K562 (cell line): ENCODE measurements at regions not wholly inside any gene's neighbourhood (a gene's known extent, or its start where the extent isn't known, plus 50 kb on each side); places are given as distances from the start of the nearest gene placed in this dataset.

Source experiments
- ATAC-seq: fragments of 200-7000 bp; cut with Tn5 transposase; 3 replicates; pipeline ENCODE4 v1.9.1; 2020; ENCODE audit warnings: moderate library complexity
- BruUV-seq: library from RNA; stranded (reverse); fragments of 400-500 nt; replicated peaks from 2 replicates; lab custom pipeline; 2021; lab: Mats Ljungman, UMichigan
- CTCF ChIA-PET: fragments of 300-600 bp; formaldehyde crosslinking; extraction: SDS; loops from one replicate; lab custom pipeline; 2021; ENCODE audit warnings: low intra/inter-chr PET ratio; lab: Yijun Ruan, JAX
- POLR2A ChIA-PET: fragments of 300-600, 350-650 bp; sonication (Branson Sonifier 250); formaldehyde crosslinking; extraction: SDS; loops from one replicate; lab custom pipeline; 2021; ENCODE audit warnings: antibody characterized with exemption, inconsistent platforms; lab: Yijun Ruan, JAX
- DNase-seq, 4 experiments: peaks; one replicate each; pipeline versions ENCODE4 v3.0.0 to v3.0.0-alpha.2; 2011 to 2018; ENCODE audit warnings: low spot score in 3 of 4, mixed read lengths in 3 of 4; ENCODE audit errors: extremely low read depth in 1 of 4
- FAIRE-seq: peaks from 2 replicates; lab custom pipeline; 2011; peaks lifted over from hg19 to GRCh38; lab: Jason Lieb, UNC
- H2AFZ ChIP-seq: 2 replicates; pipeline ENCODE4 v1.6.0; 2011; ENCODE audit warnings: low read depth, low read length, control low read depth, inconsistent platforms
- H3K27ac ChIP-seq: fragments of 200-600 bp; 3 replicates; pipeline ENCODE4 v1.8.0; 2011; ENCODE audit warnings: low read depth, mild to moderate bottlenecking, control low read depth, inconsistent platforms, low read length, moderate library complexity, mixed read lengths; ENCODE audit errors: extremely low read depth
- H3K27me3 ChIP-seq, 2 experiments: fragments of 300-600 bp in 1 of 2; 2 replicates in 1 of 2; 3 replicates in 1 of 2; pipeline versions ENCODE4 v1.6.0 to v1.8.0; 2011; ENCODE audit warnings: inconsistent platforms in 2 of 2, low read length in 2 of 2, mild to moderate bottlenecking in 1 of 2, mixed read lengths in 1 of 2, moderate library complexity in 1 of 2; ENCODE audit not compliant: control insufficient read depth in 2 of 2, insufficient read depth in 2 of 2
- H3K36me3 ChIP-seq: fragments of 300-600 bp; 3 replicates; pipeline ENCODE4 v1.8.0; 2011; ENCODE audit warnings: mild to moderate bottlenecking, low read length, inconsistent platforms; ENCODE audit not compliant: control insufficient read depth, insufficient read depth
- H3K4me1 ChIP-seq, 2 experiments: fragments of 200-600 bp in 1 of 2; replicated peaks in 1 of 2; 2 replicates in 1 of 2; 3 replicates in 1 of 2; pipeline versions ENCODE4 v1.5.1 to v1.8.0; 2011; ENCODE audit warnings: inconsistent platforms in 2 of 2, low read length in 2 of 2, mild to moderate bottlenecking in 1 of 2, mixed read lengths in 1 of 2, moderate library complexity in 1 of 2; ENCODE audit not compliant: control insufficient read depth in 2 of 2, insufficient read depth in 2 of 2
- H3K4me2 ChIP-seq: 2 replicates; pipeline ENCODE4 v1.6.1; 2011; ENCODE audit warnings: low read length, control low read depth, inconsistent platforms, mixed read lengths; ENCODE audit not compliant: insufficient read depth
- H3K4me3 ChIP-seq: fragments of 200-600 bp; sonication (generic), shearing (Covaris generic); 2 replicates; pipeline ENCODE4 v1.5.1; 2016; ENCODE audit warnings: control low read depth, inconsistent platforms
- H3K79me2 ChIP-seq: fragments of 200-600 bp; 3 replicates; pipeline ENCODE4 v1.8.0; 2011; ENCODE audit warnings: low read length, inconsistent platforms; ENCODE audit not compliant: control insufficient read depth, insufficient read depth
- H3K9ac ChIP-seq, 2 experiments: 2 replicates each; pipeline versions ENCODE4 v1.6.0 to v1.6.1; 2011; ENCODE audit warnings: low read depth in 2 of 2, low read length in 2 of 2, control low read depth in 1 of 2, inconsistent platforms in 1 of 2, mild to moderate bottlenecking in 1 of 2, mixed read lengths in 1 of 2; ENCODE audit not compliant: insufficient read depth in 1 of 2
- H3K9me1 ChIP-seq: one replicate; pipeline ENCODE4 v1.6.0; 2011; ENCODE audit warnings: inconsistent platforms, mild to moderate bottlenecking, low read length, moderate library complexity; ENCODE audit not compliant: control insufficient read depth, insufficient read depth
- H3K9me3 ChIP-seq: replicated peaks from 2 replicates; pipeline ENCODE4 v1.5.1; 2011; ENCODE audit warnings: low read depth, low read length, inconsistent platforms; ENCODE audit not compliant: control insufficient read depth, insufficient read depth
- H4K20me1 ChIP-seq: replicated peaks from 2 replicates; pipeline ENCODE4 v1.6.1; 2011; ENCODE audit warnings: low read length, inconsistent platforms, mixed read lengths; ENCODE audit not compliant: control insufficient read depth, insufficient read depth
- ARID3B ChIP-seq: fragments of 250-450 bp; sonication (Bioruptor Pico); IDR thresholded peaks from 2 replicates; pipeline ENCODE4 v1.4.0; 2020; ENCODE audit warnings: borderline replicate concordance
- BMI1 ChIP-seq: fragments of 150-350 bp; IDR thresholded peaks from 2 replicates; pipeline ENCODE4 v1.6.1; 2014; ENCODE audit warnings: low read length
- CBFA2T3 ChIP-seq: fragments of 450-650 bp; IDR thresholded peaks from 2 replicates; pipeline ENCODE4 v1.6.1; 2017
- CLOCK ChIP-seq: fragments of 250-450 bp; sonication (Bioruptor Pico); IDR thresholded peaks from 2 replicates; pipeline ENCODE4 v1.4.0; 2020; ENCODE audit warnings: mild to moderate bottlenecking, moderate library complexity, borderline replicate concordance
- COPS2 ChIP-seq: fragments of 450-650 bp; conservative IDR thresholded peaks from 2 replicates; pipeline ENCODE4 v1.6.1; 2016; ENCODE audit warnings: mild to moderate bottlenecking, moderate library complexity
- ERF ChIP-seq: fragments of 450-650 bp; formaldehyde crosslinking; IDR thresholded peaks from 2 replicates; pipeline ENCODE4 v1.4.0; 2020; ENCODE audit warnings: mild to moderate bottlenecking, mixed read lengths
- MTA2 ChIP-seq: fragments of 450-650 bp; IDR thresholded peaks from 2 replicates; pipeline ENCODE4 v1.6.1; 2016; ENCODE audit warnings: low read depth
- RNF2 ChIP-seq: sonication (generic); IDR thresholded peaks from 2 replicates; pipeline ENCODE4 v1.6.1; 2016
- STAT5B ChIP-seq: fragments of 250-450 bp; sonication (Bioruptor Pico); IDR thresholded peaks from 2 replicates; pipeline ENCODE4 v1.8.0; 2021; ENCODE audit warnings: mild to moderate bottlenecking, inconsistent platforms
- ZBTB12 ChIP-seq: fragments of 250-450 bp; sonication (Bioruptor Pico); IDR thresholded peaks from 2 replicates; pipeline ENCODE4 v1.4.0; 2020
- ZMIZ1 ChIP-seq, 2 experiments: fragments of 150-350 bp in 1 of 2; IDR thresholded peaks; 2 replicates each; pipeline ENCODE4 v1.6.1; 2012 to 2016; ENCODE audit warnings: low read depth in 2 of 2, low read length in 2 of 2, mild to moderate bottlenecking in 1 of 2, moderate library complexity in 1 of 2
- ZNF395 ChIP-seq: fragments of 200-800 bp; sonication (Bioruptor generic); IDR thresholded peaks from 2 replicates; pipeline ENCODE4 v1.6.1; 2017; ENCODE audit warnings: missing genetic modification characterization, missing compliant biosample characterization
- WGBS: fragments of 100-300 bp; shearing (Covaris generic); methylation state at CpG from one replicate; pipeline ENCODE4 v1.1.6; 2016; ENCODE audit warnings: low coverage, mixed read lengths; ENCODE audit not compliant: insufficient coverage; ENCODE audit errors: missing lambda C conversion rate; 5-methylcytosine and 5-hydroxymethylcytosine counted together
- in situ Hi-C: fragments of 300-500 bp; cut with MboI; formaldehyde crosslinking; loops from 4 replicates; pipeline ENCODE4 v1.15.0; 2018; ENCODE audit warnings: inconsistent platforms, mixed read lengths
- intact Hi-C: fragments of 100-400 bp; cut with micrococcal nuclease; formaldehyde crosslinking; loops from 2 replicates; pipeline ENCODE4 v1.14.2; 2022

- DNase-seq (no peak), ATAC-seq (no peak), FAIRE-seq (no peak)
- H3K4me3 ChIP-seq: no peak overlapping the region
- no TSS peak for BruUV-seq
- WGBS: 3% methylated on average over 6 of the region's 6 CpGs
- no peaks in the 10 kb centered on the region for H3K36me3 ChIP-seq
- H3K9me3 ChIP-seq: no peaks in the 10 kb centered on the region
- no peaks in the 10 kb centered on the region for H3K9me1 ChIP-seq
- intact Hi-C loops (no loop called here), in situ Hi-C loops (no loop called here)
- H3K27ac ChIP-seq: no peak overlapping the region
- ChIA-PET POLR2A (no interaction called here), CTCF (no interaction called here)
- H4K20me1 ChIP-seq: no peaks in the 10 kb centered on the region; the same call in 1 of the 2 replicates
- H3K27me3 ChIP-seq: peaks cover 0 to 8% of the 10 kb centered on the region in 2 experiments; a peak in 1 of 5 replicates
- no peak overlapping the region for H3K9ac ChIP-seq
- H3K4me2 ChIP-seq: no peak overlapping the region
- no peaks in the 10 kb centered on the region for H3K79me2 ChIP-seq
- no peak overlapping the region for H2AFZ ChIP-seq
- H3K4me1 ChIP-seq: no peaks in the 10 kb centered on the region
- TF ChIP-seq ZBTB12 (CRISPR knock-in tag) (no peak), COPS2 (no peak), RNF2 (no peak), STAT5B (CRISPR knock-in tag) (no peak), ARID3B (no peak), ERF (no peak), ZNF395 (CRISPR knock-in tag) (no peak), CLOCK (CRISPR knock-in tag) (no peak), MTA2 (no peak), CBFA2T3 (no peak), BMI1 (no peak), ZMIZ1 (IDR thresholded peaks at IDR 0.05; ENCODE audit: low read depth in 2 of 2, low read length in 2 of 2) (no peak)
Observed at GRCh38 chr10:44024356-44025116, 360.4 kb downstream of the CXCL12 start.
